WTC11 (cell line): ENCODE measurements at regions not wholly inside any gene's neighbourhood (a gene's known extent, or its start where the extent isn't known, plus 50 kb on each side); places are given as distances from the start of the nearest gene placed in this dataset.

Source experiments
- CTCF ChIP-seq: fragments of 200-600 bp; IDR thresholded peaks from 2 replicates; pipeline ENCODE4 v1.8.0; 2022; ENCODE audit warnings: antibody characterized with exemption
- E2F5 ChIP-seq: sonication (generic); formaldehyde crosslinking; IDR thresholded peaks from 2 replicates; pipeline ENCODE4 v1.8.1; 2022; ENCODE audit warnings: mild to moderate bottlenecking, moderate library complexity, missing genetic modification reagents
- FOXJ3 ChIP-seq: sonication (generic); formaldehyde crosslinking; IDR thresholded peaks from 2 replicates; pipeline ENCODE4 v1.9.0; 2021; ENCODE audit warnings: missing genetic modification reagents, mild to moderate bottlenecking, borderline replicate concordance
- FOXK1 ChIP-seq: sonication (generic); formaldehyde crosslinking; IDR thresholded peaks from 2 replicates; pipeline ENCODE4 v1.8.0; 2022; ENCODE audit warnings: mild to moderate bottlenecking, moderate library complexity, missing genetic modification reagents
- JUN ChIP-seq: sonication (generic); formaldehyde crosslinking; IDR thresholded peaks from 2 replicates; pipeline ENCODE4 v1.8.0; 2023; ENCODE audit warnings: mild to moderate bottlenecking, missing genetic modification reagents
- MAX ChIP-seq: sonication (generic); formaldehyde crosslinking; IDR thresholded peaks from 2 replicates; pipeline ENCODE4 v1.8.0; 2022; ENCODE audit warnings: mild to moderate bottlenecking, missing genetic modification reagents
- MLX ChIP-seq: sonication (generic); formaldehyde crosslinking; IDR thresholded peaks from 2 replicates; pipeline ENCODE4 v1.8.1; 2023; ENCODE audit warnings: mild to moderate bottlenecking, missing genetic modification reagents, moderate library complexity
- USF1 ChIP-seq: sonication (generic); formaldehyde crosslinking; IDR thresholded peaks from 2 replicates; pipeline ENCODE4 v1.8.0; 2022; ENCODE audit warnings: mild to moderate bottlenecking, missing genetic modification reagents
- USF2 ChIP-seq: sonication (generic); formaldehyde crosslinking; IDR thresholded peaks from 2 replicates; pipeline ENCODE4 v1.8.1; 2023; ENCODE audit warnings: mild to moderate bottlenecking, missing genetic modification reagents, moderate library complexity
- ZNF121 ChIP-seq: sonication (generic); formaldehyde crosslinking; IDR thresholded peaks from 2 replicates; pipeline ENCODE4 v1.8.0; 2023; ENCODE audit warnings: missing genetic modification reagents
- ZNF232 ChIP-seq: sonication (generic); formaldehyde crosslinking; IDR thresholded peaks from 2 replicates; pipeline ENCODE4 v1.8.0; 2022; ENCODE audit warnings: mild to moderate bottlenecking, missing genetic modification reagents
- ZNF263 ChIP-seq: sonication (generic); formaldehyde crosslinking; IDR thresholded peaks from 2 replicates; pipeline ENCODE4 v1.8.1; 2022; ENCODE audit warnings: low read depth, mild to moderate bottlenecking, moderate library complexity, missing genetic modification reagents

- TF ChIP-seq ZNF263 (CRISPR knock-in tag) (no peak), CTCF (no peak), ZNF121 (CRISPR knock-in tag) (no peak), FOXK1 (CRISPR knock-in tag) (no peak), E2F5 (no peak), ZNF232 (CRISPR knock-in tag) (no peak), USF2 (no peak), MLX (no peak), JUN (CRISPR knock-in tag) (no peak), USF1 (CRISPR knock-in tag) (no peak), FOXJ3 (CRISPR knock-in tag) (no peak), MAX (CRISPR knock-in tag) (no peak)
Measured at GRCh38 chr16:11429123-11429522, 83.9 kb downstream of the RMI2 start.
